HEK293 (cell line): ENCODE measurements at regions not wholly inside any gene's neighbourhood (a gene's known extent, or its start where the extent isn't known, plus 50 kb on each side); places are given as distances from the start of the nearest gene placed in this dataset.

Source experiments
- CTCF ChIP-seq: fragments of 450-650 bp; formaldehyde crosslinking; IDR thresholded peaks from 2 replicates; pipeline ENCODE4 v1.5.1; 2016; ENCODE audit warnings: missing biosample characterization, missing genetic modification characterization
- REST ChIP-seq: fragments of 450-650 bp; formaldehyde crosslinking; IDR thresholded peaks from 2 replicates; pipeline ENCODE4 v1.5.1; 2016; ENCODE audit warnings: missing biosample characterization, missing genetic modification characterization
- SP2 ChIP-seq: fragments of 450-650 bp; formaldehyde crosslinking; IDR thresholded peaks from 2 replicates; pipeline ENCODE4 v1.5.1; 2016; ENCODE audit warnings: missing biosample characterization, missing genetic modification characterization
- YY1 ChIP-seq: fragments of 450-650 bp; formaldehyde crosslinking; IDR thresholded peaks from 2 replicates; pipeline ENCODE4 v1.5.1; 2018; ENCODE audit warnings: missing biosample characterization, missing genetic modification characterization
- ZBTB10 ChIP-seq: fragments of 450-650 bp; formaldehyde crosslinking; IDR thresholded peaks from 2 replicates; pipeline ENCODE4 v1.5.1; 2016; ENCODE audit warnings: missing biosample characterization, missing genetic modification characterization
- ZBTB20 ChIP-seq: fragments of 450-650 bp; formaldehyde crosslinking; IDR thresholded peaks from 2 replicates; pipeline ENCODE4 v1.5.1; 2016; ENCODE audit warnings: missing biosample characterization, missing genetic modification characterization
- ZBTB44 ChIP-seq: fragments of 450-650 bp; IDR thresholded peaks from 2 replicates; pipeline ENCODE4 v1.5.1; 2018; ENCODE audit warnings: missing biosample characterization, mild to moderate bottlenecking, missing genetic modification characterization
- ZEB2 ChIP-seq: fragments of 450-650 bp; formaldehyde crosslinking; IDR thresholded peaks from 2 replicates; pipeline ENCODE4 v1.5.1; 2016; ENCODE audit warnings: missing biosample characterization, missing genetic modification characterization
- ZNF341 ChIP-seq: fragments of 450-650 bp; formaldehyde crosslinking; IDR thresholded peaks from 2 replicates; pipeline ENCODE4; 2016; ENCODE audit warnings: low read depth, missing biosample characterization, missing genetic modification characterization
- ZNF501 ChIP-seq: fragments of 450-650 bp; formaldehyde crosslinking; IDR thresholded peaks from 2 replicates; pipeline ENCODE4 v1.5.1; 2016; ENCODE audit warnings: missing biosample characterization, missing genetic modification characterization
- ZNF529 ChIP-seq: fragments of 450-650 bp; formaldehyde crosslinking; IDR thresholded peaks from 2 replicates; pipeline ENCODE4 v1.5.1; 2017; ENCODE audit warnings: missing genetic modification characterization, missing biosample characterization; ENCODE audit not compliant: insufficient replicate concordance
- ZNF580 ChIP-seq: fragments of 450-650 bp; formaldehyde crosslinking; IDR thresholded peaks from 2 replicates; pipeline ENCODE4 v1.5.1; 2016; ENCODE audit warnings: missing biosample characterization, missing genetic modification characterization
- ZNF670 ChIP-seq: fragments of 450-650 bp; formaldehyde crosslinking; IDR thresholded peaks from 2 replicates; pipeline ENCODE4 v1.5.1; 2016; ENCODE audit warnings: missing biosample characterization, missing genetic modification characterization, low read depth
- ZNF792 ChIP-seq: fragments of 450-650 bp; formaldehyde crosslinking; IDR thresholded peaks from 2 replicates; pipeline ENCODE4 v1.5.1; 2016; ENCODE audit warnings: missing biosample characterization, missing genetic modification characterization

- TF ChIP-seq ZNF341 (tag by site-specific recombination): no peak
- TF ChIP-seq ZBTB44 (tag by site-specific recombination): no peak
- TF ChIP-seq CTCF (tag by site-specific recombination): no peak
- TF ChIP-seq ZNF501 (tag by site-specific recombination): no peak
- TF ChIP-seq ZEB2 (tag by site-specific recombination): no peak
- no peak for TF ChIP-seq ZBTB20 (tag by site-specific recombination)
- no peak for TF ChIP-seq YY1 (tag by site-specific recombination)
- no peak for TF ChIP-seq REST (tag by site-specific recombination)
- TF ChIP-seq ZNF529: no peak
- no peak for TF ChIP-seq ZBTB10
- TF ChIP-seq ZNF580 (tag by site-specific recombination): no peak
- no peak for TF ChIP-seq ZNF670 (tag by site-specific recombination)
- no peak for TF ChIP-seq ZNF792 (tag by site-specific recombination)
- no peak for TF ChIP-seq SP2 (tag by site-specific recombination)
Measured at GRCh38 chr3:147925272-147925671, 516.1 kb downstream of the ZIC1 start.
